K562 (cell line): ENCODE measurements at regions not wholly inside any gene's neighbourhood (a gene's known extent, or its start where the extent isn't known, plus 50 kb on each side); places are given as distances from the start of the nearest gene placed in this dataset.

Source experiments
- ATAC-seq: fragments of 200-7000 bp; cut with Tn5 transposase; 3 replicates; pipeline ENCODE4 v1.9.1; 2020; ENCODE audit warnings: moderate library complexity
- BruUV-seq: library from RNA; stranded (reverse); fragments of 400-500 nt; replicated peaks from 2 replicates; lab custom pipeline; 2021; lab: Mats Ljungman, UMichigan
- CTCF ChIA-PET: fragments of 300-600 bp; formaldehyde crosslinking; extraction: SDS; loops from one replicate; lab custom pipeline; 2021; ENCODE audit warnings: low intra/inter-chr PET ratio; lab: Yijun Ruan, JAX
- POLR2A ChIA-PET: fragments of 300-600, 350-650 bp; sonication (Branson Sonifier 250); formaldehyde crosslinking; extraction: SDS; loops from one replicate; lab custom pipeline; 2021; ENCODE audit warnings: antibody characterized with exemption, inconsistent platforms; lab: Yijun Ruan, JAX
- DNase-seq, 4 experiments: peaks; one replicate each; pipeline versions ENCODE4 v3.0.0 to v3.0.0-alpha.2; 2011 to 2018; ENCODE audit warnings: low spot score in 3 of 4, mixed read lengths in 3 of 4; ENCODE audit errors: extremely low read depth in 1 of 4
- FAIRE-seq: peaks from 2 replicates; lab custom pipeline; 2011; peaks lifted over from hg19 to GRCh38; lab: Jason Lieb, UNC
- H2AFZ ChIP-seq: 2 replicates; pipeline ENCODE4 v1.6.0; 2011; ENCODE audit warnings: low read depth, low read length, control low read depth, inconsistent platforms
- H3K27ac ChIP-seq: fragments of 200-600 bp; 3 replicates; pipeline ENCODE4 v1.8.0; 2011; ENCODE audit warnings: low read depth, mild to moderate bottlenecking, control low read depth, inconsistent platforms, low read length, moderate library complexity, mixed read lengths; ENCODE audit errors: extremely low read depth
- H3K27me3 ChIP-seq, 2 experiments: fragments of 300-600 bp in 1 of 2; 2 replicates in 1 of 2; 3 replicates in 1 of 2; pipeline versions ENCODE4 v1.6.0 to v1.8.0; 2011; ENCODE audit warnings: inconsistent platforms in 2 of 2, low read length in 2 of 2, mild to moderate bottlenecking in 1 of 2, mixed read lengths in 1 of 2, moderate library complexity in 1 of 2; ENCODE audit not compliant: control insufficient read depth in 2 of 2, insufficient read depth in 2 of 2
- H3K36me3 ChIP-seq: fragments of 300-600 bp; 3 replicates; pipeline ENCODE4 v1.8.0; 2011; ENCODE audit warnings: mild to moderate bottlenecking, low read length, inconsistent platforms; ENCODE audit not compliant: control insufficient read depth, insufficient read depth
- H3K4me1 ChIP-seq, 2 experiments: fragments of 200-600 bp in 1 of 2; replicated peaks in 1 of 2; 2 replicates in 1 of 2; 3 replicates in 1 of 2; pipeline versions ENCODE4 v1.5.1 to v1.8.0; 2011; ENCODE audit warnings: inconsistent platforms in 2 of 2, low read length in 2 of 2, mild to moderate bottlenecking in 1 of 2, mixed read lengths in 1 of 2, moderate library complexity in 1 of 2; ENCODE audit not compliant: control insufficient read depth in 2 of 2, insufficient read depth in 2 of 2
- H3K4me2 ChIP-seq: 2 replicates; pipeline ENCODE4 v1.6.1; 2011; ENCODE audit warnings: low read length, control low read depth, inconsistent platforms, mixed read lengths; ENCODE audit not compliant: insufficient read depth
- H3K4me3 ChIP-seq: fragments of 200-600 bp; sonication (generic), shearing (Covaris generic); 2 replicates; pipeline ENCODE4 v1.5.1; 2016; ENCODE audit warnings: control low read depth, inconsistent platforms
- H3K79me2 ChIP-seq: fragments of 200-600 bp; 3 replicates; pipeline ENCODE4 v1.8.0; 2011; ENCODE audit warnings: low read length, inconsistent platforms; ENCODE audit not compliant: control insufficient read depth, insufficient read depth
- H3K9ac ChIP-seq, 2 experiments: 2 replicates each; pipeline versions ENCODE4 v1.6.0 to v1.6.1; 2011; ENCODE audit warnings: low read depth in 2 of 2, low read length in 2 of 2, control low read depth in 1 of 2, inconsistent platforms in 1 of 2, mild to moderate bottlenecking in 1 of 2, mixed read lengths in 1 of 2; ENCODE audit not compliant: insufficient read depth in 1 of 2
- H3K9me1 ChIP-seq: one replicate; pipeline ENCODE4 v1.6.0; 2011; ENCODE audit warnings: inconsistent platforms, mild to moderate bottlenecking, low read length, moderate library complexity; ENCODE audit not compliant: control insufficient read depth, insufficient read depth
- H3K9me3 ChIP-seq: replicated peaks from 2 replicates; pipeline ENCODE4 v1.5.1; 2011; ENCODE audit warnings: low read depth, low read length, inconsistent platforms; ENCODE audit not compliant: control insufficient read depth, insufficient read depth
- H4K20me1 ChIP-seq: replicated peaks from 2 replicates; pipeline ENCODE4 v1.6.1; 2011; ENCODE audit warnings: low read length, inconsistent platforms, mixed read lengths; ENCODE audit not compliant: control insufficient read depth, insufficient read depth
- CBX5 ChIP-seq: IDR thresholded peaks from 2 replicates; pipeline ENCODE4 v1.6.1; 2014; ENCODE audit warnings: low read depth, borderline replicate concordance
- E4F1 ChIP-seq: fragments of 250-450 bp; sonication (Bioruptor Pico); IDR thresholded peaks from 2 replicates; pipeline ENCODE4 v1.5.0; 2021; ENCODE audit warnings: mild to moderate bottlenecking, borderline replicate concordance
- IRF2 ChIP-seq: sonication (generic); formaldehyde crosslinking; IDR thresholded peaks from 2 replicates; pipeline ENCODE4 v1.8.1; 2022; ENCODE audit warnings: mild to moderate bottlenecking, missing genetic modification reagents
- KAT8 ChIP-seq: fragments of 450-650 bp; IDR thresholded peaks from 2 replicates; pipeline ENCODE4 v1.6.1; 2016; ENCODE audit warnings: low read depth, mild to moderate bottlenecking
- MTA3 ChIP-seq: fragments of 450-650 bp; formaldehyde crosslinking; IDR thresholded peaks from 2 replicates; pipeline ENCODE4 v1.6.1; 2017; ENCODE audit warnings: mild to moderate bottlenecking, borderline replicate concordance
- NFRKB ChIP-seq: fragments of 450-650 bp; IDR thresholded peaks from 2 replicates; pipeline ENCODE4 v1.6.1; 2016; ENCODE audit warnings: low read depth
- TEAD2 ChIP-seq: fragments of 450-650 bp; IDR thresholded peaks from 2 replicates; pipeline ENCODE4 v1.6.1; 2016; ENCODE audit warnings: missing genetic modification characterization, control low read depth, missing compliant biosample characterization
- ZNF354B ChIP-seq: fragments of 250-450 bp; sonication (Bioruptor Pico); IDR thresholded peaks from 2 replicates; pipeline ENCODE4 v1.4.0; 2020
- ZNF444 ChIP-seq: fragments of 250-450 bp; sonication (Bioruptor Pico); IDR thresholded peaks from 2 replicates; pipeline ENCODE4 v1.4.0; 2020; ENCODE audit warnings: mild to moderate bottlenecking, moderate library complexity
- ZNF583 ChIP-seq: fragments of 250-450 bp; sonication (Bioruptor Pico); IDR thresholded peaks from 2 replicates; pipeline ENCODE4 v1.4.0; 2020
- ZNF644 ChIP-seq: fragments of 200-800 bp; sonication (Bioruptor generic); IDR thresholded peaks from 2 replicates; pipeline ENCODE4 v1.6.1; 2016; ENCODE audit warnings: low read depth, missing genetic modification characterization, missing compliant biosample characterization
- WGBS: fragments of 100-300 bp; shearing (Covaris generic); methylation state at CpG from one replicate; pipeline ENCODE4 v1.1.6; 2016; ENCODE audit warnings: low coverage, mixed read lengths; ENCODE audit not compliant: insufficient coverage; ENCODE audit errors: missing lambda C conversion rate; 5-methylcytosine and 5-hydroxymethylcytosine counted together
- in situ Hi-C: fragments of 300-500 bp; cut with MboI; formaldehyde crosslinking; loops from 4 replicates; pipeline ENCODE4 v1.15.0; 2018; ENCODE audit warnings: inconsistent platforms, mixed read lengths
- intact Hi-C: fragments of 100-400 bp; cut with micrococcal nuclease; formaldehyde crosslinking; loops from 2 replicates; pipeline ENCODE4 v1.14.2; 2022
- TF ChIP-seq, protein P1 (sequence below): fragments of 250-450 bp; sonication (Bioruptor Pico); IDR thresholded peaks from 2 replicates; pipeline ENCODE4 v1.5.0; 2022; ENCODE audit warnings: mild to moderate bottlenecking
- TF ChIP-seq, protein P2 (sequence below): fragments of 450-650 bp; formaldehyde crosslinking; IDR thresholded peaks from 2 replicates; pipeline ENCODE4 v1.4.0; 2022; ENCODE audit warnings: mild to moderate bottlenecking, moderate library complexity

DNA sequence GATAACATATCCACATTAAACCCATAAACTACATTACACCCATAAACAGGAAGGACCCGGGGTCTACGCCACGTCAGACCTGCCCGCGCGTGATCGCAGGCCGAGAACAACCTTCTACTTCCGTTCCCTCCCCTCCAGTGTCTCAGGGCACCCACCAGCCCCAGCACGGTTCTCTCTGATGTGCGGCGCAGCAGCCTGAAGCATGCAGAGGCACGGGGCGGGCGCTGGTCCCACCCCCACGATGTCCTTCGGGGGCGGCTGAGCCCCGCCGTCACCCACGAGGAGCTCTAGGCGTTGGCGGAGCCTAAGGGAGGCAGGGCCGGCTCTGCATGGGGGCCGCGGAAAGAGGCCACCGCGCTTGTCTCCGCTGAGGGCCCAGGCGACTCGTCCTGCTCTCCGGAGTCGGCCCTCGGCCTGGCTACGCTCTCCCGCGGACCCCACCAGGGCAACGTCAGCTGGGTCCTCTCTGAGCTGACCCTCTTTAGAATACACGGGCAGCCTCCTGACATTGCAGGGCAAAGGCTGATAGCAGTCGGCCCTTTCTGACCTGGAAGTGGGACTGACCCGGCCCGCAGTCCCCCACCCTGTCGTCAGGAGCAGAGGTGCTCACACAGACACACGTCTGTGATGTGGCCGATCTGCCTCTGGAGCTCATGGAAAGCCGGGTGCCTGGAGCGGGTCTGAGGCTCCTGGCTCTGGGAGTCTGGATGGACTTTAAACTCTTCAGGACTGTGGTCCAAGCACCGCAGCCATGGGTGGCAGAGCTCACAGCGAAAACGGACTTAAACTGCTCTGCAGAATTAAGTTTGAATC lies 65.6 kb upstream of the ADGRA1 start:
- H3K9me3 ChIP-seq: no peaks in the 10 kb centered on the region
- H3K9me1 ChIP-seq: no peaks in the 10 kb centered on the region
- intact Hi-C loops (no loop called here), in situ Hi-C loops (no loop called here)
- ChIA-PET CTCF (no interaction called here), POLR2A (interaction anchor here (0.8 kb wide), 1 partner anchor 224 kb away, joined by 3 read pairs; no protein-coding TSS in a partner anchor)
- no peaks in the 10 kb centered on the region for H3K36me3 ChIP-seq
- H4K20me1 ChIP-seq: no peaks in the 10 kb centered on the region; the same call in 1 of the 2 replicates
- DNase-seq (no peak), ATAC-seq (no peak), FAIRE-seq (no peak)
- H2AFZ ChIP-seq: no peak overlapping the region
- no peak overlapping the region for H3K4me3 ChIP-seq
- BruUV-seq: no TSS peak
- 24% methylated on average over 24 of the region's 50 CpGs for WGBS
- H3K27me3 ChIP-seq: peaks cover 8 to 72% of the 10 kb centered on the region in 2 experiments; a peak in 4 of 5 replicates
- no peak overlapping the region for H3K27ac ChIP-seq
- H3K79me2 ChIP-seq: no peaks in the 10 kb centered on the region
- H3K4me2 ChIP-seq: no peak overlapping the region
- no peak overlapping the region for H3K9ac ChIP-seq
- peaks cover 0 to 13% of the 10 kb centered on the region in 2 experiments; a peak in 2 of 5 replicates for H3K4me1 ChIP-seq
- no peak for TF ChIP-seq KAT8
- TF ChIP-seq IRF2 (CRISPR knock-in tag): no peak
- no peak for TF ChIP-seq MTA3
- TF ChIP-seq, protein P1, sequence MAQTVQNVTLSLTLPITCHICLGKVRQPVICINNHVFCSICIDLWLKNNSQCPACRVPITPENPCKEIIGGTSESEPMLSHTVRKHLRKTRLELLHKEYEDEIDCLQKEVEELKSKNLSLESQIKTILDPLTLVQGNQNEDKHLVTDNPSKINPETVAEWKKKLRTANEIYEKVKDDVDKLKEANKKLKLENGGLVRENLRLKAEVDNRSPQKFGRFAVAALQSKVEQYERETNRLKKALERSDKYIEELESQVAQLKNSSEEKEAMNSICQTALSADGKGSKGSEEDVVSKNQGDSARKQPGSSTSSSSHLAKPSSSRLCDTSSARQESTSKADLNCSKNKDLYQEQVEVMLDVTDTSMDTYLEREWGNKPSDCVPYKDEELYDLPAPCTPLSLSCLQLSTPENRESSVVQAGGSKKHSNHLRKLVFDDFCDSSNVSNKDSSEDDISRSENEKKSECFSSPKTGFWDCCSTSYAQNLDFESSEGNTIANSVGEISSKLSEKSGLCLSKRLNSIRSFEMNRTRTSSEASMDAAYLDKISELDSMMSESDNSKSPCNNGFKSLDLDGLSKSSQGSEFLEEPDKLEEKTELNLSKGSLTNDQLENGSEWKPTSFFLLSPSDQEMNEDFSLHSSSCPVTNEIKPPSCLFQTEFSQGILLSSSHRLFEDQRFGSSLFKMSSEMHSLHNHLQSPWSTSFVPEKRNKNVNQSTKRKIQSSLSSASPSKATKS (CRISPR knock-in tag): no peak
- TF ChIP-seq ZNF444: no peak
- no peak for TF ChIP-seq TEAD2
- TF ChIP-seq CBX5: no peak
- TF ChIP-seq NFRKB: no peak
- no peak for TF ChIP-seq ZNF354B
- TF ChIP-seq, protein P2, sequence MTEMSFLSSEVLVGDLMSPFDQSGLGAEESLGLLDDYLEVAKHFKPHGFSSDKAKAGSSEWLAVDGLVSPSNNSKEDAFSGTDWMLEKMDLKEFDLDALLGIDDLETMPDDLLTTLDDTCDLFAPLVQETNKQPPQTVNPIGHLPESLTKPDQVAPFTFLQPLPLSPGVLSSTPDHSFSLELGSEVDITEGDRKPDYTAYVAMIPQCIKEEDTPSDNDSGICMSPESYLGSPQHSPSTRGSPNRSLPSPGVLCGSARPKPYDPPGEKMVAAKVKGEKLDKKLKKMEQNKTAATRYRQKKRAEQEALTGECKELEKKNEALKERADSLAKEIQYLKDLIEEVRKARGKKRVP (CRISPR knock-in tag): no peak
- no peak for TF ChIP-seq ZNF644
- no peak for TF ChIP-seq ZNF583 (CRISPR knock-in tag)
- TF ChIP-seq E4F1: no peak
